ENCODE measurements at regions not wholly inside any gene's neighbourhood (a gene's known extent, or its start where the extent isn't known, plus 50 kb on each side); places are given as distances from the start of the nearest gene placed in this dataset.
"Not testable (repeated sequence)": the region's sequence is repeated elsewhere in the genome, so short reads cannot be mapped to it uniquely, and the experiment has no call there.

DNA sequence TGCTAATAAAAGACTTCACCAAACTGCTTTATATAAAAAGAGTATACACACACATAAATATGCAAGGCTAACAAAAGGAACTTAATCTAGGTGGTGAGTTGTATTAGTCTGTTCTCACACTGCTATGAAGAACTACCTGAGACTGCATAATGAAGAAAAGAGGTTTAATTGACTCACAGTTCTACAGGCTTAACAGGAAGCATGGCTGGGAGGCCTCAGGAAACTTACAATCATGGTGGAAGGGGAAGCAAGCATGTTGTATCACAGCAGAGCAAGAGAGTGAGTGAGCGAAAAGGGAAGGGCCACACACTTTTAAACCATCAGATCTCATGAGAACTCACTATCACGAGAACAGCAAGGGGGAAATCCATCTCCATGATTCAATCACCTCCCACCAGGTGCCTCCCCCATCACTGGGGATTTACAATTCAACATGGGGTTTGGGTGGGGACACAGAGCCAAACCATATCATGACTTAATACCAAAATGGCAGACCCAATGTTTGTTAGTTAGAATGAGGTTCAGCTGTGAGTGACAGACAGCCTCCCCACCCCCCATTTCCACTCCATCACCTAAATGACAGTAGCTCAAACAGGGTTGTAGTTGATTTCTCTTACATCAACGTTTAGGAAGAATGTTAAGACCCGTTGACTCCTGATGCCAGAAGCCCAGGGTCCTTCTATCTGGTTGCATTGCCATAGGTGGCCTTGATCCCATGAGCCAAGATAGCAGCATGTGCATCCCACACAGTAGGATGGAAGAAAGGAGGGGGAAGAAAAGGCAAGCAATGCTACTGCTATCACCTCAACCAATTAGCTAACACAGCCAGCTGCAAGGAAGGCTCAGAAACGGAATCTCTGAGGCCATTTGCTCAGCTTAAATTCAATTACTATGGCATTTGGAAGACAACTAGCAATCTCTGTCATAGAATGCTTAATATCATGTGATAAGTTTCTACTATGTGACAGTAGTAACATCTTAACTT is 77.0 kb downstream of the CCDC71L start:
- no peak for DNase-seq (ENCODE audit: low read depth)

GRCh38 chr7:106583100-106583499 is 77.9 kb downstream of the CCDC71L start:
- no peak for DNase-seq (ENCODE audit: low read depth)

GRCh38 chr7:106582365-106582764 is 78.6 kb downstream of the CCDC71L start:
- DNase-seq (ENCODE audit: low read depth) = no peak

DNA sequence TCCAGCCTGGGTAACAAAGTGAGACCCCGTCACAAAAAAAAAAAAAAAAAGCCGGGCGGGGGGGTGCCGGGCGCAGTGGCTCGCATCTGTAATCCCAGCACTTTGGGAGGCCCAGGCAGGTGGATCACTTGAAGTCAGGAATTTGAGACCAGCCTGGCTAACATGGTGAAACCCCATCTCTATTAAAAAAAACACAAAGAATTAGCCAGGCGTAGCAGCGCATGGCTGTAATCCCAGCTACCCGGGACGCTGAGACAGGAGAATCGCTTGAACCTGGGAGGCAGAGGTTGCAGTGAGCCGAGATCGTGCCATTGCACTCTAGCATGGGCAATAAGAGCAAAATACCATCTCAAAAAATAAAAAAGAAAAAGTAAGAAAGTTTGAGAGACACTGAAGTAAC is 81.9 kb downstream of the CCDC71L start:
- DNase-seq (ENCODE audit: low read depth) = not testable (repeated sequence)

DNA sequence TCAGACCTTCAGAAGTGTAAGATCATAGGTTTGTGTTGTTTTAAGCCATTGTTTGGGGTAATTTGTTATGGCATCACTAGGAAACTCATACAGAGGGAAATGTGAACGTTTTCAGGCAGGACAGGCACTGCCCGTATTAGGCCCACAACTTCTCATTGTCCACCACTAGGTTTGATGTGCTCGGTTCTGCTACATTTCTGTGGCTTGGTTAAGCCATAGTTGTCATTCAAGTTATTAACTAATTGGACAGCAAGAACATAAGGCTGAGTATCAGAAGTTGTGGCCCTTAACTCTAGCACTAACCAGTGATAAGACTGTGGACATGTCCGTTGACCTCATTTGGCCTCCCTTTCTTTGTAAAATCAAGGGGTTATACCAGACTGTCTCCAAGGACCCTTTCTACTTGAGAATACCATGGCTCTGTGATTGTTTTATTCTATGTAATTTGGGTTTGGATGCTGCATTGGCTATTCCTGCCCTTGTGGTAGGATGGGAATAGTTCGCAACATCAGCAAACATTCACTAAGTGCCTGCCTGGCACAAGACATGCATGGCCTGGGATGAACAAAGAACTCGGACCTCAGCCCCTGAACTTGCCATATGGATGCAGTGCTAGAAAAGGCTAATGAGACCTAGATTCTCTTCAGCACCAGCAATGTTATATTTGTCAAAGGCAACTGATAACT is 85.7 kb downstream of the CCDC71L start:
- no peak for DNase-seq (ENCODE audit: low read depth)

DNA sequence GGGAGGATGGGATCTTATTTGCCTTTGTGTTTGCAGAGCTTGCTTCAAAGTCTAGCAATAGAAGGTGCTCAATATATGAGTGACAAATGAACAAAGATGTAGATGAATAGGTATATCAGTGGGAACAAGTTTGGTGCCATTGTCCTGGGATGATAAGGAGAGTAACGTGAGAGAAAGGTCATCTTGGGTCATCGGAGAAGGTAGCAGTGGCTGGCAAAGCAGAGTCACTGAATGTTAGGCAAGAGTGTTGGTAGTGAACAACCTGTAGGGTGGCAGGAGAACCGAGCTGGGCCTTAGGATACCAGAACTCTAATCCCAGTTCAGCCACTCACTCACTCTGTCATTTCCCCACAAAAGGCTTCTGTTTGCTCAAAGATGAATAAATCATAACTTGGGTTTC is 87.2 kb downstream of the CCDC71L start:
- no peak for DNase-seq (ENCODE audit: low read depth)

- no peak for DNase-seq (ENCODE audit: low read depth)
These were observed 87.8 kb downstream of the CCDC71L start for GRCh38 chr7:106573125-106573663.

- DNase-seq (ENCODE audit: low read depth) = no peak
These were observed 88.4 kb downstream of the CCDC71L start for GRCh38 chr7:106572394-106573124.

DNA sequence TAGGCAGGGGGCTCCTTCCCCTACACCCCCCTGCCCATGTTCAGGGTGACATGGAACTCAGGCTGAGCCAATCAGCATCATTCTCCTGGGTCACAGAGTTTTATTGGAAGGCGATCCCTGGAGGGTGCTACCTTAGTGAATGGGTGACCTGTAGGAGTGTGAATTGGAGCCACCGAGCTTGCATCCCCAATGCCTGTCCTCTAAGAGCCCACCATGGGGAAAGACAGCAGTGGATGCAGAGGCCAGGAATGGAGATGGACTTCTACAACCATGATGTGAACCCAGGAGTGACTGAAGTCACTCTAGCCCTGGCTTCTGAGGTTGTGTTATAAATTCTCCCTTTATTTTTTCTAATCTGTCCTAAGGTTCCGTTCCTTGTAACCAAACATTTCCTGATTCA is 89.4 kb downstream of the CCDC71L start:
- DNase-seq (ENCODE audit: low read depth) = no peak

- no peak for DNase-seq (ENCODE audit: low read depth)
These were observed 90.0 kb downstream of the CCDC71L start for GRCh38 chr7:106570948-106571418.

GRCh38 chr7:106570146-106570545 is 90.8 kb downstream of the CCDC71L start:
- no peak for DNase-seq (ENCODE audit: low read depth)

GRCh38 chr7:106569500-106569929 is 91.4 kb downstream of the CCDC71L start:
- no peak for DNase-seq (ENCODE audit: low read depth)

GRCh38 chr7:106568680-106569499 is 92.1 kb downstream of the CCDC71L start:
- no peak for DNase-seq (ENCODE audit: low read depth)

- no peak for DNase-seq (ENCODE audit: low read depth)
These were observed 92.8 kb downstream of the CCDC71L start for GRCh38 chr7:106568002-106568679.

- not testable (repeated sequence) for DNase-seq (ENCODE audit: low read depth)
These were observed 93.6 kb downstream of the CCDC71L start for GRCh38 chr7:106567204-106568001.

DNA sequence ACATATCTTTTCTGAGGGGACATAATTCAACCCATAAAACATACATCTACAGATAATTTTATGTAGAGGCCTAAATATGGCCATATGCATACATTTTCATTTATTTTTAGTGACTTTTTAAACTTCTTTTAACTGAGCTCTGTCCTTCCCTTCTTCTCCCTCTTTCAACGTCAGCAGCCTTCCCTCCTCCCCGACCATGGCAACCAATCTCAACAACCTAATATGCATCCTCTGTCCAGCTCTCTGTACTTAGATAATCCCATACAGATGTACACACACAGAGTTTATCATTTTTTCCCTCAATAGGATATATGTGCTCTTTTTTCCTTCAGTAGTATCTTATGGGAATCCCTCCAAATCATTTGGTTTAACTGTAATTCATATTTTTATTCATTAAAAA is 94.3 kb downstream of the CCDC71L start:
- DNase-seq (ENCODE audit: low read depth) = no peak

DNA sequence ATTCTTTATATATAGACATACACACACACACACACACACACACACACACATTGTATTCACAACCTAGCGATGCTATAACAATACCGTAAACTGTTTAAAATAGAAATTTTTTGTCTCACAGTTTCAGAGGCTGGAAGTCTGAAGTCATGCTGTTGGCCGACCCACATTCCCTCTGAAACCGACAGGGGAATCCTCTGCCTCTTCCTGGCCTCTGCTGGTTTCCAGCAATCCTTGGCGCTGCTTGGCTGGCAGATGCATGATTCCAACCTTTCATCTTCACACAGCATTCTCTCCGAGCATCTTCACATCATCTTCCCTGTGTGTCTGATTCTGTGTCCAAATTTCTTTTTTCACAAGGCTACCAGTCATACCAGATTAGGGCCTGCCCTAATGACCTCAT is 94.8 kb downstream of the CCDC71L start:
- no peak for DNase-seq (ENCODE audit: low read depth)

- DNase-seq (ENCODE audit: low read depth) = no peak
These were observed 95.5 kb downstream of the CCDC71L start for GRCh38 chr7:106565428-106565827.

GRCh38 chr7:106563466-106564150 is 97.3 kb downstream of the CCDC71L start:
- DNase-seq (ENCODE audit: low read depth) = no peak

All from stimulated activated CD8-positive, alpha-beta memory T cell treated with anti-CD3 and anti-CD28 coated beads, Interleukin-12 subunit alpha, Interleukin-12 subunit beta, amount 100 ng/mL, for 1 hour (primary cell).